Liver (tissue), 8 donors: ENCODE measurements at regions not wholly inside any gene's neighbourhood (a gene's known extent, or its start where the extent isn't known, plus 50 kb on each side); places are given as distances from the start of the nearest gene placed in this dataset.

Experiments used
- DNase-seq: peaks from one replicate; pipeline ENCODE4 v3.0.0-alpha.2; 2017; ENCODE audit warnings: low spot score
- H3K27ac ChIP-seq, 2 donors: one replicate each; pipeline ENCODE4 v1.7.0; 2013; ENCODE audit warnings: inconsistent platforms in 2 of 2, low read length in 2 of 2, control low read depth in 1 of 2, low read depth in 1 of 2, mild to moderate bottlenecking in 1 of 2
- H3K27me3 ChIP-seq, 4 donors: one replicate each; pipeline versions ENCODE4 v1.6.1 to v1.7.0; 2013; ENCODE audit warnings: low read length in 3 of 4, inconsistent platforms in 1 of 4, mild to moderate bottlenecking in 1 of 4, moderate library complexity in 1 of 4; ENCODE audit not compliant: control insufficient read depth in 4 of 4, insufficient read depth in 4 of 4
- H3K36me3 ChIP-seq, 4 donors: one replicate each; pipeline versions ENCODE4 v1.6.1 to v1.7.0; 2013; ENCODE audit warnings: low read length in 3 of 4, mild to moderate bottlenecking in 3 of 4, low read depth in 1 of 4, moderate library complexity in 1 of 4; ENCODE audit not compliant: control insufficient read depth in 4 of 4, insufficient read depth in 3 of 4
- H3K4me1 ChIP-seq, 4 donors: one replicate each; pipeline versions ENCODE4 v1.6.1 to v1.7.0; 2013; ENCODE audit warnings: low read length in 3 of 4, mild to moderate bottlenecking in 3 of 4, moderate library complexity in 1 of 4; ENCODE audit not compliant: control insufficient read depth in 4 of 4, insufficient read depth in 4 of 4
- H3K4me3 ChIP-seq, 3 donors: one replicate each; pipeline versions ENCODE4 v1.6.1 to v1.7.0; 2013; ENCODE audit warnings: low read length in 3 of 3, control low read depth in 1 of 3, low read depth in 1 of 3, mild to moderate bottlenecking in 1 of 3
- H3K9ac ChIP-seq, 2 donors: one replicate each; pipeline ENCODE4 v1.7.0; 2013; ENCODE audit warnings: low read length in 2 of 2, mild to moderate bottlenecking in 2 of 2, moderate library complexity in 2 of 2, control low read depth in 1 of 2, low read depth in 1 of 2
- H3K9me3 ChIP-seq, 4 donors: one replicate each; pipeline versions ENCODE4 v1.6.1 to v1.7.0; 2013; ENCODE audit warnings: low read length in 3 of 4; ENCODE audit not compliant: control insufficient read depth in 4 of 4
- EGR1 ChIP-seq, 2 donors: IDR thresholded peaks; 2 replicates each; pipeline ENCODE4 v1.6.1; 2016 to 2018; ENCODE audit warnings: antibody characterized with exemption in 2 of 2, low read depth in 2 of 2
- FOXA1 ChIP-seq: IDR thresholded peaks from 2 replicates; pipeline ENCODE4 v1.6.1; 2016; ENCODE audit warnings: antibody characterized with exemption
- FOXA2 ChIP-seq: IDR thresholded peaks from 2 replicates; pipeline ENCODE4 v1.6.1; 2016; ENCODE audit warnings: antibody characterized with exemption
- GABPA ChIP-seq, 2 donors: IDR thresholded peaks in 1 of 2; conservative IDR thresholded peaks in 1 of 2; 2 replicates each; pipeline ENCODE4 v1.6.1; 2016; ENCODE audit warnings: antibody characterized with exemption in 2 of 2, mild to moderate bottlenecking in 1 of 2, moderate library complexity in 1 of 2
- HNF4A ChIP-seq, 2 donors: conservative IDR thresholded peaks; 2 replicates each; pipeline ENCODE4 v1.6.1; 2016; ENCODE audit warnings: antibody characterized with exemption in 2 of 2, mild to moderate bottlenecking in 2 of 2
- JUND ChIP-seq, 2 donors: IDR thresholded peaks; 2 replicates each; pipeline ENCODE4 v1.6.1; 2016; ENCODE audit warnings: antibody characterized with exemption in 2 of 2
- NR2F2 ChIP-seq: IDR thresholded peaks from 2 replicates; pipeline ENCODE4 v1.6.1; 2016; ENCODE audit warnings: antibody characterized with exemption
- RAD21 ChIP-seq, 2 donors: IDR thresholded peaks; 2 replicates each; pipeline ENCODE4 v1.6.1; 2016; ENCODE audit warnings: antibody characterized with exemption in 2 of 2, mild to moderate bottlenecking in 2 of 2
- RXRA ChIP-seq, 2 donors: IDR thresholded peaks; 2 replicates each; pipeline ENCODE4 v1.6.1; 2017 to 2018; ENCODE audit warnings: antibody characterized with exemption in 2 of 2, mild to moderate bottlenecking in 1 of 2
- SP1 ChIP-seq: IDR thresholded peaks from 2 replicates; pipeline ENCODE4 v1.6.1; 2018; ENCODE audit warnings: antibody characterized with exemption, mild to moderate bottlenecking
- TAF1 ChIP-seq: conservative IDR thresholded peaks from 2 replicates; pipeline ENCODE4 v1.6.1; 2016; ENCODE audit warnings: antibody characterized with exemption, mild to moderate bottlenecking
- YY1 ChIP-seq: IDR thresholded peaks from 2 replicates; pipeline ENCODE4 v1.6.1; 2016; ENCODE audit warnings: antibody characterized with exemption, mild to moderate bottlenecking
- WGBS: extraction: QIAGEN DNeasy Blood & Tissue Kit; methylation state at CpG from one replicate; pipeline ENCODE4 v1.1.7; 2013; 5-methylcytosine and 5-hydroxymethylcytosine counted together
- TF ChIP-seq, protein P1 (sequence below): IDR thresholded peaks from 2 replicates; pipeline ENCODE4 v1.6.1; 2016; ENCODE audit warnings: antibody characterized with exemption
- TF ChIP-seq, protein P2 (sequence below): fragments of 150-350 bp; IDR thresholded peaks from 2 replicates; pipeline ENCODE4 v1.5.1; 2017; ENCODE audit warnings: improper control_type of control experiment, low read depth, low read length; ENCODE audit not compliant: missing input control
- TF ChIP-seq, protein P3 (sequence below): IDR thresholded peaks from 2 replicates; pipeline ENCODE4 v1.6.1; 2016; ENCODE audit warnings: antibody characterized with exemption
- TF ChIP-seq, protein P4 (sequence below): IDR thresholded peaks from 2 replicates; pipeline ENCODE4 v1.6.1; 2016; ENCODE audit warnings: antibody characterized with exemption, mild to moderate bottlenecking
- TF ChIP-seq, protein P5 (sequence below): IDR thresholded peaks from 2 replicates; pipeline ENCODE4 v1.6.1; 2016; ENCODE audit warnings: antibody characterized with exemption
- donor health status: healthy.
- donor health status: healthy.
- donor health status: healthy.
- donor health status: healthy.
- donor health status: healthy.

DNA sequence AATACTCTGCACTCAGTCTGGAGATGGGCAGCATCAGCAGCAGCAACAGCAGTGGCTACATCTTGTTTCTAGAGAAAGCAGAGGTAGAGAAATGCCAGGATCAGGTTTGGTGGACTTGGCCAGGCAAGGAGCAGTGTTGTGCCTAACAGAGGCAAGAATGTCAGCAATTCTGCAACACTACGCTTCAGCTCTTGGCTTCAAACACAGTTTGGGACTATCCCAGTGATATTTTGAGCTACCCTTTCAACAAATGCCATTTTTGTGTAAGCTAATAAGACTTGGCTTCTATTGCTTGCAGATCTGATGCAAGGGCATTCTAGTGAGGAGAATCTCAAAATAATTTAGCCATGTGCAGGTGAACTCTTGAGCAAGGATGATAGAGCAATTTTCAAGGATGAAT, 271.3 kb downstream of the PCDH20 start:
- no peaks in the 10 kb centered on the region for H3K4me1 ChIP-seq
- H3K9me3 ChIP-seq, result peaks cover 0 to 6% (median 1%) of the 10 kb centered on the region in 4 donors
- no peaks in the 10 kb centered on the region for H3K36me3 ChIP-seq
- DNase-seq, result no peak
- H3K9ac ChIP-seq, result no peak overlapping the region
- 68% methylated on average over 1 of the region's 1 CpG for WGBS
- H3K4me3 ChIP-seq, result no peak overlapping the region
- H3K27ac ChIP-seq, result no peak overlapping the region
- no peaks in the 10 kb centered on the region for H3K27me3 ChIP-seq
- no peak for TF ChIP-seq FOXA2
- TF ChIP-seq, protein P1, sequence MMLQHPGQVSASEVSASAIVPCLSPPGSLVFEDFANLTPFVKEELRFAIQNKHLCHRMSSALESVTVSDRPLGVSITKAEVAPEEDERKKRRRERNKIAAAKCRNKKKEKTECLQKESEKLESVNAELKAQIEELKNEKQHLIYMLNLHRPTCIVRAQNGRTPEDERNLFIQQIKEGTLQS, result no peak
- no peak for TF ChIP-seq JUND (IDR thresholded peaks at IDR 0.05)
- TF ChIP-seq, protein P2, sequence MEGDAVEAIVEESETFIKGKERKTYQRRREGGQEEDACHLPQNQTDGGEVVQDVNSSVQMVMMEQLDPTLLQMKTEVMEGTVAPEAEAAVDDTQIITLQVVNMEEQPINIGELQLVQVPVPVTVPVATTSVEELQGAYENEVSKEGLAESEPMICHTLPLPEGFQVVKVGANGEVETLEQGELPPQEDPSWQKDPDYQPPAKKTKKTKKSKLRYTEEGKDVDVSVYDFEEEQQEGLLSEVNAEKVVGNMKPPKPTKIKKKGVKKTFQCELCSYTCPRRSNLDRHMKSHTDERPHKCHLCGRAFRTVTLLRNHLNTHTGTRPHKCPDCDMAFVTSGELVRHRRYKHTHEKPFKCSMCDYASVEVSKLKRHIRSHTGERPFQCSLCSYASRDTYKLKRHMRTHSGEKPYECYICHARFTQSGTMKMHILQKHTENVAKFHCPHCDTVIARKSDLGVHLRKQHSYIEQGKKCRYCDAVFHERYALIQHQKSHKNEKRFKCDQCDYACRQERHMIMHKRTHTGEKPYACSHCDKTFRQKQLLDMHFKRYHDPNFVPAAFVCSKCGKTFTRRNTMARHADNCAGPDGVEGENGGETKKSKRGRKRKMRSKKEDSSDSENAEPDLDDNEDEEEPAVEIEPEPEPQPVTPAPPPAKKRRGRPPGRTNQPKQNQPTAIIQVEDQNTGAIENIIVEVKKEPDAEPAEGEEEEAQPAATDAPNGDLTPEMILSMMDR, result no peak
- no peak for TF ChIP-seq TAF1
- TF ChIP-seq YY1, result no peak
- no peak for TF ChIP-seq SP1
- TF ChIP-seq RXRA (IDR thresholded peaks at IDR 0.05), result no peak
- no peak for TF ChIP-seq FOXA1
- TF ChIP-seq NR2F2, result no peak
- TF ChIP-seq RAD21 (IDR thresholded peaks at IDR 0.05), result no peak
- no peak for TF ChIP-seq GABPA (IDR thresholded peaks at IDR 0.05 in 1 of 2, conservative IDR thresholded peaks at IDR 0.05 in 1 of 2)
- TF ChIP-seq HNF4A (conservative IDR thresholded peaks at IDR 0.05), result no peak
- TF ChIP-seq, protein P3, sequence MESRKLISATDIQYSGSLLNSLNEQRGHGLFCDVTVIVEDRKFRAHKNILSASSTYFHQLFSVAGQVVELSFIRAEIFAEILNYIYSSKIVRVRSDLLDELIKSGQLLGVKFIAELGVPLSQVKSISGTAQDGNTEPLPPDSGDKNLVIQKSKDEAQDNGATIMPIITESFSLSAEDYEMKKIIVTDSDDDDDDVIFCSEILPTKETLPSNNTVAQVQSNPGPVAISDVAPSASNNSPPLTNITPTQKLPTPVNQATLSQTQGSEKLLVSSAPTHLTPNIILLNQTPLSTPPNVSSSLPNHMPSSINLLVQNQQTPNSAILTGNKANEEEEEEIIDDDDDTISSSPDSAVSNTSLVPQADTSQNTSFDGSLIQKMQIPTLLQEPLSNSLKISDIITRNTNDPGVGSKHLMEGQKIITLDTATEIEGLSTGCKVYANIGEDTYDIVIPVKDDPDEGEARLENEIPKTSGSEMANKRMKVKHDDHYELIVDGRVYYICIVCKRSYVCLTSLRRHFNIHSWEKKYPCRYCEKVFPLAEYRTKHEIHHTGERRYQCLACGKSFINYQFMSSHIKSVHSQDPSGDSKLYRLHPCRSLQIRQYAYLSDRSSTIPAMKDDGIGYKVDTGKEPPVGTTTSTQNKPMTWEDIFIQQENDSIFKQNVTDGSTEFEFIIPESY, result no peak
- TF ChIP-seq, protein P4, sequence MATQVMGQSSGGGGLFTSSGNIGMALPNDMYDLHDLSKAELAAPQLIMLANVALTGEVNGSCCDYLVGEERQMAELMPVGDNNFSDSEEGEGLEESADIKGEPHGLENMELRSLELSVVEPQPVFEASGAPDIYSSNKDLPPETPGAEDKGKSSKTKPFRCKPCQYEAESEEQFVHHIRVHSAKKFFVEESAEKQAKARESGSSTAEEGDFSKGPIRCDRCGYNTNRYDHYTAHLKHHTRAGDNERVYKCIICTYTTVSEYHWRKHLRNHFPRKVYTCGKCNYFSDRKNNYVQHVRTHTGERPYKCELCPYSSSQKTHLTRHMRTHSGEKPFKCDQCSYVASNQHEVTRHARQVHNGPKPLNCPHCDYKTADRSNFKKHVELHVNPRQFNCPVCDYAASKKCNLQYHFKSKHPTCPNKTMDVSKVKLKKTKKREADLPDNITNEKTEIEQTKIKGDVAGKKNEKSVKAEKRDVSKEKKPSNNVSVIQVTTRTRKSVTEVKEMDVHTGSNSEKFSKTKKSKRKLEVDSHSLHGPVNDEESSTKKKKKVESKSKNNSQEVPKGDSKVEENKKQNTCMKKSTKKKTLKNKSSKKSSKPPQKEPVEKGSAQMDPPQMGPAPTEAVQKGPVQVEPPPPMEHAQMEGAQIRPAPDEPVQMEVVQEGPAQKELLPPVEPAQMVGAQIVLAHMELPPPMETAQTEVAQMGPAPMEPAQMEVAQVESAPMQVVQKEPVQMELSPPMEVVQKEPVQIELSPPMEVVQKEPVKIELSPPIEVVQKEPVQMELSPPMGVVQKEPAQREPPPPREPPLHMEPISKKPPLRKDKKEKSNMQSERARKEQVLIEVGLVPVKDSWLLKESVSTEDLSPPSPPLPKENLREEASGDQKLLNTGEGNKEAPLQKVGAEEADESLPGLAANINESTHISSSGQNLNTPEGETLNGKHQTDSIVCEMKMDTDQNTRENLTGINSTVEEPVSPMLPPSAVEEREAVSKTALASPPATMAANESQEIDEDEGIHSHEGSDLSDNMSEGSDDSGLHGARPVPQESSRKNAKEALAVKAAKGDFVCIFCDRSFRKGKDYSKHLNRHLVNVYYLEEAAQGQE, result no peak
- TF ChIP-seq EGR1 (IDR thresholded peaks at IDR 0.05; ENCODE audit: low read depth in 2 of 2), result no peak
- TF ChIP-seq, protein P5, sequence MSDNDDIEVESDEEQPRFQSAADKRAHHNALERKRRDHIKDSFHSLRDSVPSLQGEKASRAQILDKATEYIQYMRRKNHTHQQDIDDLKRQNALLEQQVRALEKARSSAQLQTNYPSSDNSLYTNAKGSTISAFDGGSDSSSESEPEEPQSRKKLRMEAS, result no peak

DNA sequence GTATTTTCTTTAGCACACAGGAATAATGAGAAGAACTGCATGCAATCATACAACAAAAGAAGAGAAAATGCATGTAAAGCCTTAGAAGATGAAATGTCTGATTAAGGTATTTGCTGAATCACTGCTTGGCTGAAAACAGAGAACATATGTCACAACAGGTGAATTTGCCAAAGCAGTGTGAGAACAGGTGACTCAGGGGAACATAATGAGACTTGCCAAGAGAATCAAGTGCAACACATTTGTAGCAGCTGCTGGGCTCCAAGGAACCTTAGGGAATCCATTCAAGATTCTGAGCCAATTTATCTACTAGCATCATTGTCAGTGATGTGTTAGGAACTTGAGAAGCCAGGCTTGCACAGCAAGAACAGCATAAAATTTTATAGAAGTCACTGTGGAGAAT, 273.1 kb downstream of the PCDH20 start:
- Histone ChIP-seq H3K27ac (no peak overlapping the region), H3K4me3 (no peak overlapping the region), H3K9me3 (peaks cover 0 to 6% (median 1%) of the 10 kb centered on the region in 4 donors), H3K36me3 (no peaks in the 10 kb centered on the region), H3K27me3 (no peaks in the 10 kb centered on the region), H3K9ac (no peak overlapping the region), H3K4me1 (no peaks in the 10 kb centered on the region)
- TF ChIP-seq, protein P1, result no peak
- TF ChIP-seq JUND (IDR thresholded peaks at IDR 0.05), result no peak
- TF ChIP-seq, protein P5, result no peak
- TF ChIP-seq RAD21 (IDR thresholded peaks at IDR 0.05), result no peak
- no peak for TF ChIP-seq TAF1
- no peak for TF ChIP-seq EGR1 (IDR thresholded peaks at IDR 0.05; ENCODE audit: low read depth in 2 of 2)
- TF ChIP-seq, protein P4, result no peak
- TF ChIP-seq FOXA1, result no peak
- no peak for TF ChIP-seq SP1
- no peak for TF ChIP-seq HNF4A (conservative IDR thresholded peaks at IDR 0.05)
- no peak for TF ChIP-seq YY1
- no peak for TF ChIP-seq GABPA (IDR thresholded peaks at IDR 0.05 in 1 of 2, conservative IDR thresholded peaks at IDR 0.05 in 1 of 2)
- no peak for TF ChIP-seq RXRA (IDR thresholded peaks at IDR 0.05)
- TF ChIP-seq, protein P3, result no peak
- DNase-seq, result no peak
